B cell (primary cell): ENCODE measurements at regions not wholly inside any gene's neighbourhood (a gene's known extent, or its start where the extent isn't known, plus 50 kb on each side); places are given as distances from the start of the nearest gene placed in this dataset.

ENCODE experiments used
- CTCF ChIP-seq: fragments of 200-600 bp; IDR thresholded peaks from one replicate; pipeline ENCODE4 v1.8.0; 2022; ENCODE audit warnings: antibody characterized with exemption, mild to moderate bottlenecking
- EZH2 ChIP-seq: IDR thresholded peaks from 2 replicates; pipeline ENCODE4 v1.6.1; 2012; ENCODE audit warnings: borderline replicate concordance, low read depth, mild to moderate bottlenecking, moderate library complexity, low read length; ENCODE audit not compliant: insufficient read depth, poor library complexity, severe bottlenecking

- TF ChIP-seq CTCF (no peak), EZH2 (no peak)
Measured at GRCh38 chr6:114785235-114786127, 442.7 kb upstream of the HS3ST5 start.
